ENCODE measurements at regions not wholly inside any gene's neighbourhood (a gene's known extent, or its start where the extent isn't known, plus 50 kb on each side); places are given as distances from the start of the nearest gene placed in this dataset.

DNA sequence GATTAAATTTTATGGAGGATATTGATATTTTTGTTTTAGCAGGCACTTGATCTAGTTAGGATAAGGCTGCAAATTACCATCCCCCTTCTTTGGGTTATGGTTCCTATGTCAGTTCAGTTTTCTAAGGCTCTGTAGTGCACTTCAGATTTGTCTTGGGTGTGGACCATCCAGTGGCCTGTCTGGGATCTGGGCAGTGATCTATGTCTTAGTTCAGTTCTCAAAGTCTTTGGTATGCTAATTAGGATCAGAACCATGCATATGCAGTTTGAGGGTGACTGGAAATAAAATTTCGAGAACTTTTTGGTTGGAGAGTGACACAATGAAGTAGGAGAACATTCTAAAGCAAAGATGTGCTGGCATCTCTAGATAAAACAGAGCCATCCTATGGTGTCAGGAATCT is 388.2 kb downstream of the MID1IP1 start:
- no peak for DNase-seq (ENCODE audit: extremely low read depth in 1 of 11, low read depth in 9 of 11, low spot score in 4 of 11)

GRCh38 chrX:39194673-39195072 is 393.4 kb downstream of the MID1IP1 start:
- DNase-seq (ENCODE audit: extremely low read depth in 1 of 11, low read depth in 9 of 11, low spot score in 4 of 11), result no peak

DNA sequence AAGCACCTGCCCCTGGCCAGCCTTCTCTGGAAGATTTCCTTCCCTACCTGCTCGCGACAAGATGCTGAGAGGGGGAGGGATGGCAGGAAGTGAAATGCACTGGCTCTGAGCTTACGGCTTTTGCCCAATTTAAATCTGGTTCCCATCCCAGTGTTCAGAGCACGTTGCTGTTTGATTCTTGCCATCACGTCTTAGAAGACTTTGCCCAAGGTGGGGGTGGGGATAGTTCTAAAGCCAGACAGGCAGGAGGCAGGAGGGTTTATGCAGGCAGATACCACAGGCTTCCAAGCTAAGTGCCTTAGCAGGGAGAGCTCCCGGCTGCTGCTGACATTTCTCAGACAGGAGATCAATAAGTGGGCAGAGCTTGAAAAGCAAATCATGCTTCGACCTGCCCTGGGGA is 393.9 kb downstream of the MID1IP1 start:
- no peak for DNase-seq (ENCODE audit: extremely low read depth in 1 of 11, low read depth in 9 of 11, low spot score in 4 of 11)

- DNase-seq (ENCODE audit: extremely low read depth in 1 of 11, low read depth in 9 of 11, low spot score in 4 of 11), result no peak
These were observed 395.2 kb downstream of the MID1IP1 start for GRCh38 chrX:39196192-39197102.

DNA sequence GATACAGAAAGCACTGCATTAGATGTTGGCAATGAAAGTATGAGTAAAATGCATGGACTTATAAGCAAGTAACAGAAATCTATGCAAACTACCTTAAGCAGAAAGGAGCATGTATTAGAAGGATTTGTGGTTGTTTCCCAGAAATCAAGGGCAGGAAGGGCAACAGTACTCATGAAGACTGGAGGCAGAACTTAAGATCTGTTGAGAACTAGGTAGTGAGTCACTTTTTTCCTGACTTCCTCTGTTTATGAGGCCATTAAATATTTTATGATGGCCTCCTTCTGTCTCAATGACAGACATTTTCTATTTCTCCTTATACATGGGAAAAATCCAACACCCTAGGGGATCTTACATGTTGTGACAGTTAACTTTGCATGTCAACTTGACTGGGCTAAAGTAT is 398.2 kb downstream of the MID1IP1 start:
- no peak for DNase-seq (ENCODE audit: extremely low read depth in 1 of 11, low read depth in 9 of 11, low spot score in 4 of 11)

GRCh38 chrX:39201305-39201990 is 400.2 kb downstream of the MID1IP1 start:
- DNase-seq (ENCODE audit: extremely low read depth in 1 of 11, low read depth in 9 of 11, low spot score in 4 of 11), result no peak

- no peak for DNase-seq (ENCODE audit: extremely low read depth in 1 of 11, low read depth in 9 of 11, low spot score in 4 of 11)
These were observed 401.4 kb downstream of the MID1IP1 start for GRCh38 chrX:39202641-39203040.

DNA sequence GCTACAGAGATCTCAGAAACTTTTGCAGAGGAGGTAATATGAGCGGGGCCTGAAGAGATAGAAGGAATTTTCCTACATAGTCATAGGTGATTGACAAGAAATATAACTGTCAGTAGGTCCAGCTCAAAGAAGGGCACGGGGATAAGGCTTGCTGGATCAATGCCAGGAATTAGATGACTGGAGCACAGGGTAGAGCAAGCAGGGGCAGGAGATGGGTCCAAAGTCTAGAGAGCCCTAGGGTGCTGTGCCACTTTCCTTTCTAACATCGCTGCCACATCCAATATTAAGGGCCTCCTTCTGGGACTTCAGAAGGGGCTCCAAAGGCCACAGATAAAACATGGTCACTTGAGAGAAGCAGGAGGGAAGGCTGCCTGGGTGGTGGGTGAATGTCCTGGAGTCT is 402.2 kb downstream of the MID1IP1 start:
- DNase-seq (ENCODE audit: extremely low read depth in 1 of 11, low read depth in 9 of 11, low spot score in 4 of 11), result no peak

GRCh38 chrX:39204353-39204752 is 403.1 kb downstream of the MID1IP1 start:
- no peak for DNase-seq (ENCODE audit: extremely low read depth in 1 of 11, low read depth in 9 of 11, low spot score in 4 of 11)

DNA sequence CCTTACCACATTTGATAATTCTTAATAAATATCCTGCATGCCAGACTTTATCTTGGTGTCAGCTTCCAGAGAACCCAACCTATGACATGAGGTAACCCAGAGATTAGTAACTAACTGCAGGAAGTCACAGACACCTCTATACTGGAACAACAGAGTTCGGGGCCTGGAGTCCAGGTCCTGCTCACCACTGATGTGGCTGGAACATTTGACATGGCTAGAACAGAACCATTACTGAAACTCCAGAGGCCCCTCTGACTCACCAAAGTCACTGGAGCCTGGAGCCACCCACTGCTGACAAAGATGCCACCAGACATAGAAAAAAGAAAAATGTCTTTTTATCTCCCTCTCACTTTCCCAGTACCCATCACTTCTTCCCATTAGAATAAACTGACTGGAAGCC is 403.7 kb downstream of the MID1IP1 start:
- DNase-seq (ENCODE audit: extremely low read depth in 1 of 11, low read depth in 9 of 11, low spot score in 4 of 11), result no peak

- DNase-seq (ENCODE audit: extremely low read depth in 1 of 11, low read depth in 9 of 11, low spot score in 4 of 11), result no peak
These were observed 404.2 kb downstream of the MID1IP1 start for GRCh38 chrX:39205467-39205866.

DNA sequence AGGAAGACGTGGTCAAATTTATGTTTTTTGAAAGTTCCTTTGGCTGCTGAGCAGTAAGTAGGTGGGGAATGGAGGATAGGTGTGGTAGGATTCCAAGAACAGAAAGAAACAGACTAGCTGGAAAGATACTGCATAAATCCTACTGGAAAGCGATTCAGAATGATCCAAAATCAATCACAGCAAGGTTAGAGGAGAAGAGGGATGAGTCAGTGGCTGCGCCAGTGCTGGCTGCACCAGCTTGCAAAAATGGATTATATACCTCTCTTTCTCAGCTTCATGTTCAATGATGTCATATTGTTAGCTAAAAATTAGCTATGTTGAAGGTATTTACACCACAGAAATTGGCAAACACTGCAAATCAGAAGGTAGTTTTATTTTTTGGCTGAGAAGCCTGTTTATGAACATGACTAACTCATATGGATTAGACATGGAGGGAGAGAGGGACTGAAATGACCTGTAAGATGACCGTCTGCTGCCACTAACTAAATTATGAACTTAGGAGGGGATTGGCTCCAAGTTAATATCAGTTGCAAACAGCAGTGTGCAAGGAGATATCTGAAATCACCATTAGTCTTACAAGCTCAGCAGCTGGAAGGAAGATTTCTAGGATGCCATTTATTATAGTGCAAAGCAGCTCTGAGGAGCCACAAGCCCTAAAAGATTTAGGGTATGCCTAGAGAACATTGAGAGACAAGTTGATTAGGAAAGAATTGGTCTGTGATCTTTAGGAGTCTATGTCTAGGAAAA is 405.3 kb downstream of the MID1IP1 start:
- no peak for DNase-seq (ENCODE audit: extremely low read depth in 1 of 11, low read depth in 9 of 11, low spot score in 4 of 11)

DNA sequence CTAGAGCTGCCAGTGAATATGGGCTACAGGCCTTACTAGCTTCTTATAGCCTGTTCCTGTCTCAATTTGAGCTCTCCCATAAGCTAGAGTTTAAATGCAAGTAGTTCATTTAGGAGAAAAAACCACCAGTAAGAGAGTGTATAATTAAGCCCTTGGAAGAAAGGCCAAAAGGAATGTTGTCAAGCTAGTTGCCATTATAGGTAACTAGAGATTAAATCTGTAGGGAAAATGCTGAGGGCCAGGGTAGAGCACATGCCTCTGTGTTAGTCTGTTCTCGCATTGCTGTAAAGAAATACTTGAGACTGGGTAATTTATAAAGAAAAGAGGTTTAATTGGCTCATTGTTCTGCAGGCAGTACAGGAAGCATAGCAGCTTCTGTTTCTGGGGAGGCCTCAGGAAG is 410.2 kb downstream of the MID1IP1 start:
- DNase-seq (ENCODE audit: extremely low read depth in 1 of 11, low read depth in 9 of 11, low spot score in 4 of 11), result no peak

- no peak for DNase-seq (ENCODE audit: extremely low read depth in 1 of 11, low read depth in 9 of 11, low spot score in 4 of 11)
These were observed 411.2 kb downstream of the MID1IP1 start for GRCh38 chrX:39212456-39212855.

GRCh38 chrX:39214387-39215126 is 413.3 kb downstream of the MID1IP1 start:
- DNase-seq (ENCODE audit: extremely low read depth in 1 of 11, low read depth in 9 of 11, low spot score in 4 of 11), result no peak

GRCh38 chrX:39220952-39221351 is 419.7 kb downstream of the MID1IP1 start:
- no peak for DNase-seq (ENCODE audit: extremely low read depth in 1 of 11, low read depth in 9 of 11, low spot score in 4 of 11)

- no peak for DNase-seq (ENCODE audit: extremely low read depth in 1 of 11, low read depth in 9 of 11, low spot score in 4 of 11)
These were observed 421.3 kb downstream of the MID1IP1 start for GRCh38 chrX:39222346-39223113.

DNA sequence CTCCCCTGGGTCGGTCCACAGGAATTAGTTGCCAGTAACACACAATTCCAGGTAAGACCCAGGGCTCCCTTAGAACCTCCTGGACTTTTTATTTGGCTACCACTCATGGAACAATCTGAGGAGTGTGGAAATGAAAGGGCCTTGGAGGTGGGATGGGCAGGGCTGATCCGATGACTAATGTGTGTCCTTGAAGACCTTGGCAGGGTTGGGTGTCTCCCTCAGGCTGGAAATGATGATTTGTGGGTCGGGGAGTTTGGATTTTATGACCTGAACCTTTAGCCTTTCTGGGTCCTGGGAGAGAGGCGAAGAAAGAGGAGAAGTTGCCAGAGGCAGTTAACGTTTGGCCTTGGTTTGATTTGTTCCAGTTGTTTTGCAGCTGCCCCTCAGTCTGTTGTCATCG is 425.0 kb downstream of the MID1IP1 start:
- peak in 1 of 11 donors; percentile 13 for DNase-seq (ENCODE audit: extremely low read depth in 1 of 11, low read depth in 9 of 11, low spot score in 4 of 11)

Data from renal cortex interstitium (tissue), 11 donors.